ENCODE measurements at regions not wholly inside any gene's neighbourhood (a gene's known extent, or its start where the extent isn't known, plus 50 kb on each side); places are given as distances from the start of the nearest gene placed in this dataset.

DNA sequence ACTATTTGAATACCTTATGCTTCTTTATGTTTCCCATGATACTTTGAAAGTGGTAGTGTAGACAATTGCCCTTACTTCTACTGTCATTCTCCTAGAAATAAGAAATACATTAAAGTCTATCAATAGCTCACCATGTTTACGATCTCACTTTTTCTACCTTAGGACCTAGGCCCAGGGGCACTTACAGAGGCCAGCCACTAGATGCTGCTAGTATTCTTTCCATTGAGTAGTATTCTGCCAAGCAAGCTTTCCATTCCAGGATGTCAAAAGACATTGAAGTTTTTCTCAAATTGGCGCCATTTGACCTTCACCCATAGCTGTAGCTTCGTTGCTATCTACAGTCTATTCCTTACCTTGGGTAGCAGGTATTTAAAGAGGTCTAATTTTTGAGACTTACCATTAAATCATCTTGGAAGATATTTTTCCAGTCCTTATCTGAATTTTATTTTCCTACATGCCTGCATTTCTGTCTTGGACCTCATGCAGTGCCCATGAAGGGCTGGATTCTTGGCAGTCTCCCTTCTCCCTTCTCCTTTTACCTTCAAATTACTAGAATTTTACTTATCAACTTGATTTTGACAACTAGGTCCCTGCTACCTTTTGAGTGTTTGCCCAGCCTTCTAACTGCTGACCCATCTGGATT is 246.0 kb upstream of the NUDT12 start:
- Histone ChIP-seq H3K27me3 (ENCODE audit: control insufficient read depth, insufficient read depth, low read length) (no peaks in the 10 kb centered on the region), H3K36me3 (ENCODE audit: control insufficient read depth, insufficient read depth, low read length) (no peaks in the 10 kb centered on the region), H3K4me3 (ENCODE audit: low read depth, low read length) (no peak overlapping the region), H3K27ac (ENCODE audit: low read depth, low read length) (no peak overlapping the region), H3K4me1 (ENCODE audit: control insufficient read depth, insufficient read depth, low read length) (no peaks in the 10 kb centered on the region), H3K9me3 (ENCODE audit: control insufficient read depth, insufficient read depth, low read depth, low read length) (no peaks in the 10 kb centered on the region), H3K9ac (ENCODE audit: low read length) (no peak overlapping the region)

GRCh38 chr5:103804711-103805110 is 242.1 kb upstream of the NUDT12 start:
- Histone ChIP-seq H3K27ac (ENCODE audit: low read depth, low read length) (no peak overlapping the region), H3K27me3 (ENCODE audit: control insufficient read depth, insufficient read depth, low read length) (no peaks in the 10 kb centered on the region), H3K36me3 (ENCODE audit: control insufficient read depth, insufficient read depth, low read length) (no peaks in the 10 kb centered on the region), H3K9me3 (ENCODE audit: control insufficient read depth, insufficient read depth, low read depth, low read length) (no peaks in the 10 kb centered on the region), H3K9ac (ENCODE audit: low read length) (no peak overlapping the region), H3K4me1 (ENCODE audit: control insufficient read depth, insufficient read depth, low read length) (no peaks in the 10 kb centered on the region), H3K4me3 (ENCODE audit: low read depth, low read length) (no peak overlapping the region)

DNA sequence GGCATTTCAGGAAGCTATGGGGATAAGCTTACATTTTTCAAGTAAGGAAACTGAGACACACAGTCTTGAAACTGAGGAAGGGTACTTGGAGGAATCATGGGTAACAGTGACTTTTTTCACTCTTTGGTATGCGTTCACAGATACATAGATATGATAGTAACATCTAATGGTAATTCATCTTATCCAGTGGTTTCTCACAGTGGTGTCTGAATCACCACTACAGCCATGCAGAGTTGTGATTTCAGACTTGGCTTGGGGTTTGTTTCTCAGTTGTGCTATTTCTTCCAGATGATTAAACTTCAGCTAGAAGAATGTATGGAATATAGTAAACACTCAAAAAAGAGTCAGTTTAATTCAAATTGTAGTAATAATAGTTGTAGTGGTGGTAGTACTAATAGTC is 239.1 kb upstream of the NUDT12 start:
- H3K4me1 ChIP-seq (ENCODE audit: control insufficient read depth, insufficient read depth, low read length) = no peaks in the 10 kb centered on the region
- no peaks in the 10 kb centered on the region for H3K36me3 ChIP-seq (ENCODE audit: control insufficient read depth, insufficient read depth, low read length)
- no peak overlapping the region for H3K27ac ChIP-seq (ENCODE audit: low read depth, low read length)
- H3K9me3 ChIP-seq (ENCODE audit: control insufficient read depth, insufficient read depth, low read depth, low read length) = peaks cover 6% of the 10 kb centered on the region; the same call in 1 of the 2 replicates
- H3K9ac ChIP-seq (ENCODE audit: low read length) = no peak overlapping the region
- no peaks in the 10 kb centered on the region for H3K27me3 ChIP-seq (ENCODE audit: control insufficient read depth, insufficient read depth, low read length)
- no peak overlapping the region for H3K4me3 ChIP-seq (ENCODE audit: low read depth, low read length)

GRCh38 chr5:103800741-103801495 is 238.3 kb upstream of the NUDT12 start:
- H3K36me3 ChIP-seq (ENCODE audit: control insufficient read depth, insufficient read depth, low read length) = no peaks in the 10 kb centered on the region
- H3K9ac ChIP-seq (ENCODE audit: low read length) = no peak overlapping the region
- H3K27ac ChIP-seq (ENCODE audit: low read depth, low read length) = no peak overlapping the region
- no peaks in the 10 kb centered on the region for H3K27me3 ChIP-seq (ENCODE audit: control insufficient read depth, insufficient read depth, low read length)
- H3K4me3 ChIP-seq (ENCODE audit: low read depth, low read length) = no peak overlapping the region
- H3K9me3 ChIP-seq (ENCODE audit: control insufficient read depth, insufficient read depth, low read depth, low read length) = peaks cover 7% of the 10 kb centered on the region; the same call in 1 of the 2 replicates
- no peaks in the 10 kb centered on the region for H3K4me1 ChIP-seq (ENCODE audit: control insufficient read depth, insufficient read depth, low read length)

- no peak overlapping the region for H3K9ac ChIP-seq (ENCODE audit: low read length)
- H3K4me1 ChIP-seq (ENCODE audit: control insufficient read depth, insufficient read depth, low read length) = no peaks in the 10 kb centered on the region
- peaks cover 42% of the 10 kb centered on the region for H3K9me3 ChIP-seq (ENCODE audit: control insufficient read depth, insufficient read depth, low read depth, low read length)
- H3K36me3 ChIP-seq (ENCODE audit: control insufficient read depth, insufficient read depth, low read length) = no peaks in the 10 kb centered on the region
- no peak overlapping the region for H3K27ac ChIP-seq (ENCODE audit: low read depth, low read length)
- H3K27me3 ChIP-seq (ENCODE audit: control insufficient read depth, insufficient read depth, low read length) = no peaks in the 10 kb centered on the region
- H3K4me3 ChIP-seq (ENCODE audit: low read depth, low read length) = no peak overlapping the region
These were observed 231.1 kb upstream of the NUDT12 start for GRCh38 chr5:103793595-103794182.

- H3K4me1 ChIP-seq (ENCODE audit: control insufficient read depth, insufficient read depth, low read length) = no peaks in the 10 kb centered on the region
- no peak overlapping the region for H3K9ac ChIP-seq (ENCODE audit: low read length)
- H3K4me3 ChIP-seq (ENCODE audit: low read depth, low read length) = no peak overlapping the region
- no peaks in the 10 kb centered on the region for H3K36me3 ChIP-seq (ENCODE audit: control insufficient read depth, insufficient read depth, low read length)
- H3K9me3 ChIP-seq (ENCODE audit: control insufficient read depth, insufficient read depth, low read depth, low read length) = peaks cover 10% of the 10 kb centered on the region
- no peak overlapping the region for H3K27ac ChIP-seq (ENCODE audit: low read depth, low read length)
- H3K27me3 ChIP-seq (ENCODE audit: control insufficient read depth, insufficient read depth, low read length) = no peaks in the 10 kb centered on the region
These were observed 223.0 kb upstream of the NUDT12 start for GRCh38 chr5:103785569-103785968.

DNA sequence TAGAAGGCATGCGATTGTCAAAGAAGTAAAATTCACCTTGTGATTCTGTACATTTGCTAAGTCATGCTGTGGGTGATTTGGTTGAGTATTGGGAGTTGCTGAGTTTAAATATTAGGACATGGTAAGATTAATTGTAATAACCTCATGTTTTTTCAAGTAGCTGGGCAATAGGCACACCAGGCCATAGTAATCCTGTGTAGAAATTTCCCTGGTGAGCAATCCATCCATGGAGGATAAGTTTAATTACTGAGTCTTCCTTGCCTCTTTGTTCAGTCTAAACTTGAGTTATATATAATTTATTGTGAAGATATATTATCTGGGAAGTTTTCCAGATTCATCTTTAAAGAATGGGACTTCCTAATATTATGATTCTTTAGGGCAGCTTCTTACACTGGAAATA is 221.1 kb upstream of the NUDT12 start:
- Histone ChIP-seq H3K9me3 (ENCODE audit: control insufficient read depth, insufficient read depth, low read depth, low read length) (0 out of 2 replicates have a peak, but pooled peaks cover 2% of the 10 kb centered on the region), H3K27me3 (ENCODE audit: control insufficient read depth, insufficient read depth, low read length) (no peaks in the 10 kb centered on the region), H3K27ac (ENCODE audit: low read depth, low read length) (no peak overlapping the region), H3K4me1 (ENCODE audit: control insufficient read depth, insufficient read depth, low read length) (no peaks in the 10 kb centered on the region), H3K36me3 (ENCODE audit: control insufficient read depth, insufficient read depth, low read length) (no peaks in the 10 kb centered on the region), H3K9ac (ENCODE audit: low read length) (no peak overlapping the region), H3K4me3 (ENCODE audit: low read depth, low read length) (no peak overlapping the region)

GRCh38 chr5:103780794-103781193 is 218.2 kb upstream of the NUDT12 start:
- Histone ChIP-seq H3K9ac (ENCODE audit: low read length) (no peak overlapping the region), H3K27me3 (ENCODE audit: control insufficient read depth, insufficient read depth, low read length) (no peaks in the 10 kb centered on the region), H3K36me3 (ENCODE audit: control insufficient read depth, insufficient read depth, low read length) (no peaks in the 10 kb centered on the region), H3K4me3 (ENCODE audit: low read depth, low read length) (no peak overlapping the region), H3K4me1 (ENCODE audit: control insufficient read depth, insufficient read depth, low read length) (no peaks in the 10 kb centered on the region), H3K27ac (ENCODE audit: low read depth, low read length) (no peak overlapping the region), H3K9me3 (ENCODE audit: control insufficient read depth, insufficient read depth, low read depth, low read length) (0 out of 2 replicates have a peak, but pooled peaks cover 9% of the 10 kb centered on the region)

DNA sequence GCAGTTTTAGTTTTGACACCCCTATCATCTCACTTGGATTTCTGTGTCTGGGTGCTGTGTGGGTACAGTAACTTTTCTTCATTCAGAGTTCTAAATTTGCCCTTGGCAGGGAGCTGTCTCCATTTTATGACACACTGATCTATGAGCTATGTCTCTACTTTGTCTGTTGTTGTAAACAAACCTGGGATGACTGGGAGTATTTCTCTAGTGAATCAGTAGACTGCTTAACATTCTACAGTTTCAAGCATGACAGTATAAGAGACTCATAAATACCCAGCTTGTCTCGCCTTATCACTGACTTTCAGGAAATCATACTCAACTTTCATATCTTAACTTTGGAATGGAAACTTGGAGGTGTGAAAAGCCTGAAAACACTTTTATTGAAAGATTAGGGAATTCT is 212.1 kb upstream of the NUDT12 start:
- Histone ChIP-seq H3K4me1 (ENCODE audit: control insufficient read depth, insufficient read depth, low read length) (no peaks in the 10 kb centered on the region), H3K27ac (ENCODE audit: low read depth, low read length) (no peak overlapping the region), H3K9ac (ENCODE audit: low read length) (no peak overlapping the region), H3K36me3 (ENCODE audit: control insufficient read depth, insufficient read depth, low read length) (no peaks in the 10 kb centered on the region), H3K4me3 (ENCODE audit: low read depth, low read length) (no peak overlapping the region), H3K27me3 (ENCODE audit: control insufficient read depth, insufficient read depth, low read length) (no peaks in the 10 kb centered on the region), H3K9me3 (ENCODE audit: control insufficient read depth, insufficient read depth, low read depth, low read length) (peaks cover 17% of the 10 kb centered on the region; the same call in 1 of the 2 replicates)

DNA sequence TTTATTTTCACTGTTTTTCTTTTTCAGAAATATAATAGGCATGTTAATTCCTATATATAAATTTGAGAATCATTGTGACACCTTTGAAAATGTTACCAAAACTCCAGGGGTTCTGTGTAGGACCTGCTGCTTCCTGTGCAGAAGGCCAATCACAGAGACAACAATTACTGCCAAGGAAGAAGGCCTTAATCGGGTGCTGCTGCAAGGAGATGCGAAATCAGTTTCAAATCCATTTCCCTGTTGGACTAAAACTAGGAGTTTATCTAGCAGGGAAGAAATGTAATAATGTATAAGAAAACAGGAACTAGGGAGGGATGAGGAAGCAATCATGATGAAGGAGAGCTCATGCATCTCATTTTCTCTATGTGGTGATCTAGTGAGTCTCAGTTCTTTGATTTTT is 209.7 kb upstream of the NUDT12 start:
- Histone ChIP-seq H3K9ac (ENCODE audit: low read length) (no peak overlapping the region), H3K4me1 (ENCODE audit: control insufficient read depth, insufficient read depth, low read length) (no peaks in the 10 kb centered on the region), H3K4me3 (ENCODE audit: low read depth, low read length) (no peak overlapping the region), H3K27me3 (ENCODE audit: control insufficient read depth, insufficient read depth, low read length) (no peaks in the 10 kb centered on the region), H3K9me3 (ENCODE audit: control insufficient read depth, insufficient read depth, low read depth, low read length) (peaks cover 9% of the 10 kb centered on the region; the same call in 1 of the 2 replicates), H3K27ac (ENCODE audit: low read depth, low read length) (no peak overlapping the region), H3K36me3 (ENCODE audit: control insufficient read depth, insufficient read depth, low read length) (no peaks in the 10 kb centered on the region)

DNA sequence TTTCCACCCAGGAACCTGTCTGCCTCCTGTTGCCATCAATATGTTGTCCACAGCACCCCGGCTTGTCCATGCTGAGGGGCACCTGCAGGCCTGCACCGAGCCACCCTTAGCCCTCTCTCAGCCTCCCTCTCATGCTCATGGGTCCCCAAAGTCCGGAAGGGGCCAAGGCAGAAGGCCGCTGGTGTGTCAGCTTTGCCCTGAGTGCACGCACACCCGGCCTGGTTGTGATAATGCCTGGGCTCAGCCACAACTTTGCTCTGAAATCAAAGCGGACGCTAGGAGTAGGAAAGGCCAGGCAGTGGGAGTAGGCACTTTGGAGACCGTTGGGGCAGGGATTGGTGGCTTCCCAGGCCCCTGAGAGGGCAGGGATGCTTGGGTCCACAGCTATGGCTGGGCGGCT is 201.8 kb upstream of the NUDT12 start:
- no peak overlapping the region for H3K9ac ChIP-seq (ENCODE audit: low read length)
- no peaks in the 10 kb centered on the region for H3K4me1 ChIP-seq (ENCODE audit: control insufficient read depth, insufficient read depth, low read length)
- H3K9me3 ChIP-seq (ENCODE audit: control insufficient read depth, insufficient read depth, low read depth, low read length) = peaks cover 5% of the 10 kb centered on the region; the same call in 1 of the 2 replicates
- H3K36me3 ChIP-seq (ENCODE audit: control insufficient read depth, insufficient read depth, low read length) = no peaks in the 10 kb centered on the region
- H3K27me3 ChIP-seq (ENCODE audit: control insufficient read depth, insufficient read depth, low read length) = no peaks in the 10 kb centered on the region
- no peak overlapping the region for H3K27ac ChIP-seq (ENCODE audit: low read depth, low read length)
- no peak overlapping the region for H3K4me3 ChIP-seq (ENCODE audit: low read depth, low read length)

Measured in HUES6 (cell line).